WTC11 (cell line): ENCODE measurements at regions not wholly inside any gene's neighbourhood (a gene's known extent, or its start where the extent isn't known, plus 50 kb on each side); places are given as distances from the start of the nearest gene placed in this dataset.

Source experiments
- ATF2 ChIP-seq: sonication (generic); formaldehyde crosslinking; IDR thresholded peaks from 2 replicates; pipeline ENCODE4 v1.8.1; 2022; ENCODE audit warnings: low read depth, missing genetic modification reagents, borderline replicate concordance
- CTCF ChIP-seq: fragments of 200-600 bp; IDR thresholded peaks from 2 replicates; pipeline ENCODE4 v1.8.0; 2022; ENCODE audit warnings: antibody characterized with exemption
- E2F4 ChIP-seq: sonication (generic); formaldehyde crosslinking; IDR thresholded peaks from 2 replicates; pipeline ENCODE4 v1.8.1; 2022; ENCODE audit warnings: low read depth, mild to moderate bottlenecking, moderate library complexity, missing genetic modification reagents, borderline replicate concordance
- FOXJ3 ChIP-seq: sonication (generic); formaldehyde crosslinking; IDR thresholded peaks from 2 replicates; pipeline ENCODE4 v1.9.0; 2021; ENCODE audit warnings: missing genetic modification reagents, mild to moderate bottlenecking, borderline replicate concordance
- GABPB1 ChIP-seq: sonication (generic); formaldehyde crosslinking; IDR thresholded peaks from 2 replicates; pipeline ENCODE4 v1.8.1; 2023; ENCODE audit warnings: mild to moderate bottlenecking, missing genetic modification reagents
- ZNF423 ChIP-seq: fragments of 250-450 bp; sonication (Bioruptor Pico); IDR thresholded peaks from 2 replicates; pipeline ENCODE4 v2.1.2; 2022; ENCODE audit warnings: mild to moderate bottlenecking, moderate library complexity

GRCh38 chr16:60686824-60687223 lies 1349.4 kb downstream of the CDH8 start:
- TF ChIP-seq ZNF423 (CRISPR knock-in tag) (no peak), CTCF (no peak), GABPB1 (CRISPR knock-in tag) (no peak), FOXJ3 (no peak), E2F4 (CRISPR knock-in tag) (no peak), ATF2 (no peak)
